Uterus (tissue), 2 donors: ENCODE measurements at regions not wholly inside any gene's neighbourhood (a gene's known extent, or its start where the extent isn't known, plus 50 kb on each side); places are given as distances from the start of the nearest gene placed in this dataset.
"Not testable (repeated sequence)": the region's sequence is repeated elsewhere in the genome, so short reads cannot be mapped to it uniquely, and the experiment has no call there.

Experiments
- POLR2A ChIP-seq, 2 donors: fragments of 450-650 bp; IDR thresholded peaks; one replicate each; pipeline ENCODE4 v1.6.1; 2016; ENCODE audit warnings: antibody characterized with exemption in 2 of 2, mild to moderate bottlenecking in 1 of 2, moderate library complexity in 1 of 2
- TF ChIP-seq, protein P1 (sequence below), 4 experiments: fragments of 200-600 bp in 2 of 4; fragments of 450-650 bp in 2 of 4; sonication (generic) in 2 of 4; IDR thresholded peaks; one replicate each; pipeline ENCODE4 v1.5.1; 2016 to 2019; ENCODE audit warnings: antibody characterized with exemption in 4 of 4, mild to moderate bottlenecking in 2 of 4, moderate library complexity in 1 of 4

DNA sequence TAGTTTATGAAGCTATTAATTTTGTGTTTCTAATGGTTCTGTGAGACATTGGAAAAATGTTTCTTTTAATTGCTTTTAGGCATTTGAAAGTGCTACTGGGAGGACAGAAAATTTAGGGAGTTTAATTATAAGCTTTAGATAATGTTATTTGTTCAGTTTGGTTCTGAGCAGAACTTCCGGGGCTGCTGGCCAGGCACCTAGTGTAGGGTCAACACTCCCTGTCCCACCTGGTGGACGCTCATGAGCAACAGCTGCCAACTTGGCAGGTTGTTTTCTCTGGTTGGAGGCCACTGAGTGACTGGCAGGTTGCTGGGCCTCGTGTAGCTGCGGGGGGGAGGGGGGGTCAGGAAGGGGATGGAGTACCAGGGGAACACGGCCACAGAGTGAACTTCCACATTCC is 250.2 kb downstream of the RTP5 start:
- TF ChIP-seq, protein P1, sequence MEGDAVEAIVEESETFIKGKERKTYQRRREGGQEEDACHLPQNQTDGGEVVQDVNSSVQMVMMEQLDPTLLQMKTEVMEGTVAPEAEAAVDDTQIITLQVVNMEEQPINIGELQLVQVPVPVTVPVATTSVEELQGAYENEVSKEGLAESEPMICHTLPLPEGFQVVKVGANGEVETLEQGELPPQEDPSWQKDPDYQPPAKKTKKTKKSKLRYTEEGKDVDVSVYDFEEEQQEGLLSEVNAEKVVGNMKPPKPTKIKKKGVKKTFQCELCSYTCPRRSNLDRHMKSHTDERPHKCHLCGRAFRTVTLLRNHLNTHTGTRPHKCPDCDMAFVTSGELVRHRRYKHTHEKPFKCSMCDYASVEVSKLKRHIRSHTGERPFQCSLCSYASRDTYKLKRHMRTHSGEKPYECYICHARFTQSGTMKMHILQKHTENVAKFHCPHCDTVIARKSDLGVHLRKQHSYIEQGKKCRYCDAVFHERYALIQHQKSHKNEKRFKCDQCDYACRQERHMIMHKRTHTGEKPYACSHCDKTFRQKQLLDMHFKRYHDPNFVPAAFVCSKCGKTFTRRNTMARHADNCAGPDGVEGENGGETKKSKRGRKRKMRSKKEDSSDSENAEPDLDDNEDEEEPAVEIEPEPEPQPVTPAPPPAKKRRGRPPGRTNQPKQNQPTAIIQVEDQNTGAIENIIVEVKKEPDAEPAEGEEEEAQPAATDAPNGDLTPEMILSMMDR (IDR thresholded peaks at IDR 0.05): not testable (repeated sequence)
- TF ChIP-seq POLR2A (IDR thresholded peaks at IDR 0.05): not testable (repeated sequence)
